ENCODE measurements at regions not wholly inside any gene's neighbourhood (a gene's known extent, or its start where the extent isn't known, plus 50 kb on each side); places are given as distances from the start of the nearest gene placed in this dataset.
"Not testable (repeated sequence)": the region's sequence is repeated elsewhere in the genome, so short reads cannot be mapped to it uniquely, and the experiment has no call there.

DNA sequence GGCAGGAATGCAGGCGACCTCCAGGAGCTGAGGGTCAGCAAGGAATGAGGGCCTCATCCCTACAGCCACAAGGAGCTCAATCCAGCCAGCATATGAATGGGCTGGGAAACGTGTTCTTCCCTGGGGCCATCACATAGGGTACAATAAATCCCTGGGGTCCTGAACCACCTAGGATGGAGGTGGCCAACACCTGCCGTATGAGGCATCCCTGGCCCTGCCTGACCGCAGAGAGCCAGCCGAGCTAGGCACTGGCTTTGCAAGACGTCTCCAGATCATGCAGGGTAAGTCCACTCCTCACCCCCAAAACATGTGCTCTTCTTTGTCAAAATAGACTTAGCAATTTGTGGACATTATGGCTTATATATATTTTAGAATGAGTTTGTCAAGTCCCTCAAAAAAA lies 303.7 kb upstream of the DIO3 start:
- H3K36me3 ChIP-seq (ENCODE audit: insufficient read depth, low read length) = no peaks in the 10 kb centered on the region
- H3K4me3 ChIP-seq (ENCODE audit: low read length) = no peak overlapping the region
- Mint-ChIP-seq H3K36me3 (no peaks in the 10 kb centered on the region), H3K27ac (no peak overlapping the region), H3K4me3 (no peak overlapping the region), H3K4me1 (peaks cover 0 to 2% (median 0%) of the 10 kb centered on the region in 3 donors), H3K9me3 (peaks cover 0 to 6% (median 0%) of the 10 kb centered on the region in 5 donors), H3K27me3 (peaks cover 6 to 44% of the 10 kb centered on the region in 2 donors)
- ChIA-PET CTCF (no interaction called here), POLR2A (no interaction called here)
- H3K27ac ChIP-seq (ENCODE audit: low read depth, low read length) = no peak overlapping the region
- no peaks in the 10 kb centered on the region for H3K9me3 ChIP-seq (ENCODE audit: low read length)
- H3K4me1 ChIP-seq (ENCODE audit: insufficient read depth, low read length) = no peaks in the 10 kb centered on the region
- no peak for DNase-seq
- no peaks in the 10 kb centered on the region for H3K27me3 ChIP-seq (ENCODE audit: insufficient read depth, low read length, poor library complexity, severe bottlenecking)

GRCh38 chr14:101259748-101260147 lies 301.5 kb upstream of the DIO3 start:
- Histone ChIP-seq H3K36me3 (ENCODE audit: insufficient read depth, low read length) (no peaks in the 10 kb centered on the region), H3K9me3 (ENCODE audit: low read length) (no peaks in the 10 kb centered on the region), H3K27ac (ENCODE audit: low read depth, low read length) (no peak overlapping the region), H3K4me1 (ENCODE audit: insufficient read depth, low read length) (no peaks in the 10 kb centered on the region), H3K27me3 (ENCODE audit: insufficient read depth, low read length, poor library complexity, severe bottlenecking) (no peaks in the 10 kb centered on the region), H3K4me3 (ENCODE audit: low read length) (no peak overlapping the region)
- peaks cover 0 to 45% of the 10 kb centered on the region in 2 donors for H3K27me3 Mint-ChIP-seq
- H3K4me1 Mint-ChIP-seq = no peaks in the 10 kb centered on the region
- ChIA-PET CTCF (no interaction called here), POLR2A (no interaction called here)
- no peak overlapping the region for H3K4me3 Mint-ChIP-seq
- H3K36me3 Mint-ChIP-seq = no peaks in the 10 kb centered on the region
- H3K27ac Mint-ChIP-seq = no peak overlapping the region
- no peak for DNase-seq
- peaks cover 0 to 6% (median 1%) of the 10 kb centered on the region in 5 donors for H3K9me3 Mint-ChIP-seq

DNA sequence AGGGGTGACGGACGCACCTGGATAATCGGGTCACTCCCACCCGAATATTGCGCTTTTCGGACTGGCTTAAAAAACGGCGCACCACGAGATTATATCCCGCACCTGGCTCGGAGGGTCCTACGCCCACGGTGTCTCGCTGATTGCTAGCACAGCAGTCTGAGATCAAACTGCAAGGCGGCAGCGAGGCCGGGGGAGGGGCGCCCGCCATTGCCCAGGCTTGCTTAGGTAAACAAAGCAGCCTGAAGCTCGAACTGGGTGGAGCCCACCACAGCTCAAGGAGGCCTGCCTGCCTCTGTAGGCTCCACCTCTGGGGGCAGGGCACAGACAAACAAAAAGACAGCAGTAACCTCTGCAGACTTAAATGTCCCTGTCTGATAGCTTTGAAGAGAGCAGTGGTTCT lies 294.9 kb upstream of the DIO3 start:
- H3K36me3 ChIP-seq (ENCODE audit: insufficient read depth, low read length); H3K9me3 Mint-ChIP-seq; H3K9me3 ChIP-seq (ENCODE audit: low read length); H3K27me3 ChIP-seq (ENCODE audit: insufficient read depth, low read length, poor library complexity, severe bottlenecking); H3K4me1 ChIP-seq (ENCODE audit: insufficient read depth, low read length); H3K4me1 Mint-ChIP-seq; CTCF ChIA-PET; DNase-seq; H3K27ac Mint-ChIP-seq; H3K4me3 Mint-ChIP-seq; POLR2A ChIA-PET; H3K4me3 ChIP-seq (ENCODE audit: low read length); H3K36me3 Mint-ChIP-seq; H3K27ac ChIP-seq (ENCODE audit: low read depth, low read length): not testable (repeated sequence)
- H3K27me3 Mint-ChIP-seq = peaks cover 2 to 32% of the 10 kb centered on the region in 2 donors

DNA sequence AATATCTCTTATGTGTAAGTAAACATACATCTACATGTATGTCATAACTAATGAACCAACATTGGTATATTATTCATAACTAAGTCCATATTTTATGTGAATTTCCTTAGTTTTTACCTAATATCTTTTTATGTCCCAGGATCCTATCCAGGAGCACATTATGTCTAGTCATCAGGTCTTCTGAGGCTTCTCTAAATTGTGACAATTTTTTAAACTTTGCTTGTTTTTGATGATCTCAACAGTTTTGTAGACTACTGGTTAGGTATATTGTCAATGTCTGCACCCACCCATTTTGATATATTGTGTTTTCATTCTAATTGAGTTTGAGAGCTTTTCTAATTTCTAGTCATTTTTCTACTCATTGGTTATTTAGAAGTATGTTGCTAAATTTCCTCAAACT lies 288.2 kb upstream of the DIO3 start:
- peaks cover 3% of the 10 kb centered on the region for H3K27me3 ChIP-seq (ENCODE audit: insufficient read depth, low read length, poor library complexity, severe bottlenecking)
- DNase-seq = no peak
- Mint-ChIP-seq H3K27me3 (peaks cover 5 to 30% of the 10 kb centered on the region in 2 donors), H3K4me1 (no peaks in the 10 kb centered on the region), H3K9me3 (peaks cover 0 to 4% (median 0%) of the 10 kb centered on the region in 5 donors), H3K27ac (no peak overlapping the region), H3K36me3 (no peaks in the 10 kb centered on the region), H3K4me3 (no peak overlapping the region)
- no peaks in the 10 kb centered on the region for H3K36me3 ChIP-seq (ENCODE audit: insufficient read depth, low read length)
- ChIA-PET POLR2A (no interaction called here), CTCF (no interaction called here)
- H3K27ac ChIP-seq (ENCODE audit: low read depth, low read length) = no peak overlapping the region
- H3K4me1 ChIP-seq (ENCODE audit: insufficient read depth, low read length) = no peaks in the 10 kb centered on the region
- no peaks in the 10 kb centered on the region for H3K9me3 ChIP-seq (ENCODE audit: low read length)
- no peak overlapping the region for H3K4me3 ChIP-seq (ENCODE audit: low read length)

GRCh38 chr14:101276309-101277091 lies 284.8 kb upstream of the DIO3 start:
- ChIA-PET CTCF (no interaction called here), POLR2A (no interaction called here)
- Mint-ChIP-seq H3K36me3 (no peaks in the 10 kb centered on the region), H3K27ac (no peak overlapping the region), H3K4me3 (no peak overlapping the region), H3K9me3 (peaks cover 0 to 4% (median 0%) of the 10 kb centered on the region in 5 donors), H3K4me1 (no peaks in the 10 kb centered on the region), H3K27me3 (peaks cover 6 to 44% of the 10 kb centered on the region in 2 donors)
- H3K27me3 ChIP-seq (ENCODE audit: insufficient read depth, low read length, poor library complexity, severe bottlenecking) = peaks cover 3% of the 10 kb centered on the region
- H3K4me3 ChIP-seq (ENCODE audit: low read length) = no peak overlapping the region
- H3K27ac ChIP-seq (ENCODE audit: low read depth, low read length) = no peak overlapping the region
- no peaks in the 10 kb centered on the region for H3K4me1 ChIP-seq (ENCODE audit: insufficient read depth, low read length)
- no peaks in the 10 kb centered on the region for H3K36me3 ChIP-seq (ENCODE audit: insufficient read depth, low read length)
- no peak for DNase-seq
- H3K9me3 ChIP-seq (ENCODE audit: low read length) = no peaks in the 10 kb centered on the region

- H3K36me3 ChIP-seq (ENCODE audit: insufficient read depth, low read length) = no peaks in the 10 kb centered on the region
- POLR2A ChIA-PET = no interaction called here
- H3K27me3 Mint-ChIP-seq = peaks cover 13 to 51% of the 10 kb centered on the region in 2 donors
- peaks cover under 1% of the 10 kb centered on the region for H3K27me3 ChIP-seq (ENCODE audit: insufficient read depth, low read length, poor library complexity, severe bottlenecking)
- no peaks in the 10 kb centered on the region for H3K36me3 Mint-ChIP-seq
- no peaks in the 10 kb centered on the region for H3K4me1 ChIP-seq (ENCODE audit: insufficient read depth, low read length)
- H3K9me3 Mint-ChIP-seq = peaks cover 0 to 4% (median 0%) of the 10 kb centered on the region in 5 donors
- no peak overlapping the region for H3K27ac ChIP-seq (ENCODE audit: low read depth, low read length)
- CTCF ChIA-PET = no interaction called here
- no peaks in the 10 kb centered on the region for H3K4me1 Mint-ChIP-seq
- H3K27ac Mint-ChIP-seq = no peak overlapping the region
- H3K4me3 ChIP-seq (ENCODE audit: low read length) = no peak overlapping the region
- H3K9me3 ChIP-seq (ENCODE audit: low read length) = no peaks in the 10 kb centered on the region
- H3K4me3 Mint-ChIP-seq = no peak overlapping the region
- DNase-seq = no peak
Measured at GRCh38 chr14:101282418-101282817, 278.9 kb upstream of the DIO3 start.

GRCh38 chr14:101284711-101285110 lies 276.6 kb upstream of the DIO3 start:
- Mint-ChIP-seq H3K36me3 (no peaks in the 10 kb centered on the region), H3K4me3 (no peak overlapping the region), H3K9me3 (no peaks in the 10 kb centered on the region), H3K27me3 (peaks cover 13 to 55% of the 10 kb centered on the region in 2 donors), H3K27ac (no peak overlapping the region), H3K4me1 (no peaks in the 10 kb centered on the region)
- ChIA-PET POLR2A (no interaction called here), CTCF (no interaction called here)
- no peak for DNase-seq
- no peaks in the 10 kb centered on the region for H3K36me3 ChIP-seq (ENCODE audit: insufficient read depth, low read length)
- no peak overlapping the region for H3K4me3 ChIP-seq (ENCODE audit: low read length)
- H3K27me3 ChIP-seq (ENCODE audit: insufficient read depth, low read length, poor library complexity, severe bottlenecking) = no peaks in the 10 kb centered on the region
- no peaks in the 10 kb centered on the region for H3K9me3 ChIP-seq (ENCODE audit: low read length)
- no peak overlapping the region for H3K27ac ChIP-seq (ENCODE audit: low read depth, low read length)
- H3K4me1 ChIP-seq (ENCODE audit: insufficient read depth, low read length) = no peaks in the 10 kb centered on the region

DNA sequence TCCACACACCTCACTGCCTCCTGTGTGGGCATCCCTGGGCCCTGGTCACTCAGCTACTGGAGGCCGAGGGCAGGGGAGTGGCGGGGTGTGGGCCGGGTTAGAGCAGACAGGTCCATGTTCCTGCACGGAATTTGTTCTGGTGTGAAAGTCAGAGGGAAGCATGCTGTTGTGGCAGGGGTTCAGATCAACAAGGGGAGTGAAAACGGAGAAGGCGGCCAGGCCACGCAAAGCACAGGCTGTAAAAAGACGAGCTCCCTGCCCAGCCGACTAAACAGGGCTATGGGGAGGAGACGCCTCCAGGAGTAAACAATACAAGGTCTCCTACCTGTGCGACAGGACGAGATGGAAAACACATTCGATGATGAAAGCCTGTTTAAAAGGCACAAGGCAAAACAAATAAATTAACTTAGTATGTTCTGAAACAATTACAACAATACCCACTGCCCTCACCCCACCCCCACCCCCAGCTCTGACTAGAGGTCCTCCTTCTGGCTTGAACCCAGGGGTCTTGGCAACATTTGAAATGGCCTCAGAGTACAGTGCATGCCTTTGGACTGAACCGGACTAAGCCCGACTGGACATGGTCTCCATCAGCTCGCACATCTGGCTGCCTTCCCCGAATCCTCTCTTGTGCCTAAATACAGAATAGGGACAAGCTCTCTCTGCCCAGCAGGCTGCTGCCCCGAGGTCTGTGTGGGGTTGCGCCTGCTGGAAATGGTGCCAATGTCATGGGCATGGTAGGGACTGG lies 274.9 kb upstream of the DIO3 start:
- Histone ChIP-seq H3K4me3 (ENCODE audit: low read length) (no peak overlapping the region), H3K27me3 (ENCODE audit: insufficient read depth, low read length, poor library complexity, severe bottlenecking) (no peaks in the 10 kb centered on the region), H3K27ac (ENCODE audit: low read depth, low read length) (no peak overlapping the region), H3K4me1 (ENCODE audit: insufficient read depth, low read length) (no peaks in the 10 kb centered on the region), H3K9me3 (ENCODE audit: low read length) (no peaks in the 10 kb centered on the region), H3K36me3 (ENCODE audit: insufficient read depth, low read length) (no peaks in the 10 kb centered on the region)
- Mint-ChIP-seq H3K36me3 (no peaks in the 10 kb centered on the region), H3K27me3 (peaks cover 19 to 66% of the 10 kb centered on the region in 2 donors), H3K9me3 (no peaks in the 10 kb centered on the region), H3K27ac (no peak overlapping the region), H3K4me3 (no peak overlapping the region), H3K4me1 (no peaks in the 10 kb centered on the region)
- no peak for DNase-seq
- ChIA-PET CTCF (no interaction called here), POLR2A (no interaction called here)
